Stimulated activated CD8-positive, alpha-beta memory T cell treated with anti-CD3 and anti-CD28 coated beads, Interleukin-7, amount 100 ng/mL, for 48 hours (primary cell): ENCODE measurements at regions not wholly inside any gene's neighbourhood (a gene's known extent, or its start where the extent isn't known, plus 50 kb on each side); places are given as distances from the start of the nearest gene placed in this dataset.
"Not testable (repeated sequence)": the region's sequence is repeated elsewhere in the genome, so short reads cannot be mapped to it uniquely, and the experiment has no call there.

Experiments used
- DNase-seq, 2 donors: peaks; one replicate each; pipeline ENCODE4 v3.0.0-alpha.2; 2020; ENCODE audit warnings: low read depth in 1 of 2; ENCODE audit errors: extremely low read depth in 1 of 2

DNA sequence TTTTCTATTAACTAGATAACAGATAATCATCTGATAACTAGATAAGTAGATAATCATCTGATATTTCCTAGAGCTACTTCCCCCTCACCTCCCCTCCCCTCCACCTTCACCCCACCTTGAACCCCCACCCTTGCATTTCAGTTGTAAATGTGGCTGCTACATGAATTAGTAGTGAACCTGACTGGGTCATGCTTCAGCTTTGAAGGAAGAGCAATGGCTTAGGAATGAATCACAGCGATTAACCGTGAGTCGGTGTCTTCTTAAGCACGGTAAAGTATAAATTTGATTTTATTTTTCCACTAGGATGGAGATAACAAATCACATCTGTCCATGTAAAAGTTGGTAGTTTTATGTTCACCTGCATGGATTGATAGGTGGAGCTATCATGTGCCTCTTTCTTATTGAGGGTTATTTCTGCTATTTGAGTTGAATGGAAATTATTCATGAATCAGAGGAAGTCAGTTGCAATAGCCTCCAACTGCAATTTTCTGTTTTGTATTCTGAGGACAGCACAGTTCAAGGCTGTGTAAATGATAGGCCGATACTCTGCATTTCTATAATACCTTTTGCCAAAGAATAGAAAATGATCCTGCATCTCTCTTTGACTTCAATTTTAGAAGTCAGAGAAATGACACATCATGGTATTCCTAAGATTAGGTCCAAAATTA is 235.0 kb downstream of the PTGER3 start:
- no peak for DNase-seq

DNA sequence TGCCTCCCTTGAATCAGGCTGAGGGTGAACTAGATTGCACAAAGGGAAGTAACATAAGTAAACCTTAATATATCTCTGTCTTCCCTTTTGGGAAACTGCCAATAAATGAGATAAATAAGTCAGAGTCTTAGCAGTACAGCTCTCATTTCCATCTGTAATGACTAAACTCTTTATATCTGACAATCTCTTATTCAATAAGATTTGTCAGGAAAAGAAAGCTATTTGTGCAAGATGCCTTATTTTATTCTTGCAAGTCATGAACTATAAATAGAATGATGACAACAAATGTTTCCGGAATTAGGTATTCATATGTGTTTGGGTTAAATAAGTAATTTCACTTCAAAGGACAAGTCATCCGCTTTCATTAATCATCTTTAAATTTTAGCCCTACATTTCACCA is 229.2 kb downstream of the PTGER3 start:
- no peak for DNase-seq

- no peak for DNase-seq
These were observed 228.4 kb downstream of the PTGER3 start for GRCh38 chr1:70819231-70819630.

GRCh38 chr1:70819785-70820184 is 227.8 kb downstream of the PTGER3 start:
- DNase-seq = no peak

- no peak for DNase-seq
These were observed 227.2 kb downstream of the PTGER3 start for GRCh38 chr1:70820396-70820795.

- DNase-seq = no peak
These were observed 226.6 kb downstream of the PTGER3 start for GRCh38 chr1:70820995-70821394.

DNA sequence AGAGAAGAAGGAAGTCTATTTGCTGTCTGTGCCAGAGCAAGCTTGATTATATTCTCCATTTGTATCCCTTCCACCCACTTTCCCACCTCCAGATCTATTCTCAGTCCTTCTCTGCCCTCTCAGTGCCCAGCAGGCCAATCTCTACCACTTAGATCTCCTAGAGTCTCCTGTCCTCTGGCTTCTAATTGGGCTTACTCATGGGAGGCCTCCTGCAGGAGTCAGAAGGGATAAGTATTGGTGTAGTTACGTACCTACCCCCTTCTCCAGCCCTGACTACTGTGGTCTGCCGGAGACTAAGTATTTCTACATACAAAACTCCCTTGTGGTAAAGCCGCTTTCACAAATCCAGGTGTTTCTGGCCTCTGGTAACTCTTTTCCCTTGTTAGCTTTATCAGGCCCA is 221.2 kb downstream of the PTGER3 start:
- no peak for DNase-seq

DNA sequence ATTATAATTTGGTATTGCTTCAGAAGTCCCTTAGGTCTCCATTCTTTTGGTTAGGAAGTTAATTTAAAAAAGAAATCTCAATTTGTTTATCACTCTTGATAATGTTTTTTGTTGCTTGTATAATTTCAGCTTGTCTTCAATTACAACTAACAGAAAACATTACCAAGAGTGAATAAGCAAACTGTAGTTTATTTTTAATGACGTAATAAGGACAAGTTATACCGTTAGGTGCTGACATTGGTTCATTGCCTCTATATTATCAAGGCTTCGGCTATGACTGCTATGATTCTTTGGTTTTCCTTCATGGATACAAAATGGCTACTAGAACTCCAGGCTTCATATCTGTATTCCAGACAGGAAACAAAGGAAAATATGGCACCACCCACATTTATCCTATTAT is 220.6 kb downstream of the PTGER3 start:
- no peak for DNase-seq

DNA sequence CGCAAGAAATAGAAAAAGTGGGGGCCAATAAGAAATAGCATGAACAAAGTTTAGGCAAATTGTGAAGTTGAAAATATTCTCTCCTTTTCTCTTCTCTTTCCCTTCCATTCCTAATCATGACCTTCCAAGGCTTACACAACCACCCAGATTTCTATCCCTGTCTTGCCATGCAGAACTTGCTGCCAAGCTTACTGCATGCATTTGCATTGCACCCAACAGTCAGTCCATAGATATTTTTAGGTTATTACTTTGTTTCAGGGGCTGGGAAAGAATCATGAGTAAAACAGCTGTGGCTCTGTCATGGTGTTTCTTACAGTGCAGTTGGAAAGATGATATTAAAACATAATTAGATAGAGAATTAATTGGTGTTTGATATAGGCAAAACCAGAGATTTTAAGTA is 219.4 kb downstream of the PTGER3 start:
- no peak for DNase-seq

- not testable (repeated sequence) for DNase-seq
These were observed 213.3 kb downstream of the PTGER3 start for GRCh38 chr1:70834365-70834764.

DNA sequence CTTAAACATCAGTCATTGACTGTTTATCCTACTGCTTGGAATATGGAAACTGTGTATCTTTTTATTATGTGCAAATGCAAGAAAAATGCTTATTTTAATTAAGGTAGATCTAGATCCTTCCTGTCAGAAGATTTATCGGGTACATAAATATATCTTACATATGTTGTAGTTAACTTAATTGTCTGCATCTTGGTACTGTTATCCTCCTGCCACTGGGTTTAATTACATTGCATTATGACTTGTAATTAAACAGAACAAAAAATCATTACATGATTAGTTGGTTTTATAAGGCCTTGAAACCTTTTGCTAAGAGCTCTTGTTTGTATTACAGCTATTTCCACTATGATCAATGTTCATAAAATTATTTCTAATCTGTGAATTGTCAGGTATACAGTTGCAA is 211.2 kb downstream of the PTGER3 start:
- DNase-seq = no peak

DNA sequence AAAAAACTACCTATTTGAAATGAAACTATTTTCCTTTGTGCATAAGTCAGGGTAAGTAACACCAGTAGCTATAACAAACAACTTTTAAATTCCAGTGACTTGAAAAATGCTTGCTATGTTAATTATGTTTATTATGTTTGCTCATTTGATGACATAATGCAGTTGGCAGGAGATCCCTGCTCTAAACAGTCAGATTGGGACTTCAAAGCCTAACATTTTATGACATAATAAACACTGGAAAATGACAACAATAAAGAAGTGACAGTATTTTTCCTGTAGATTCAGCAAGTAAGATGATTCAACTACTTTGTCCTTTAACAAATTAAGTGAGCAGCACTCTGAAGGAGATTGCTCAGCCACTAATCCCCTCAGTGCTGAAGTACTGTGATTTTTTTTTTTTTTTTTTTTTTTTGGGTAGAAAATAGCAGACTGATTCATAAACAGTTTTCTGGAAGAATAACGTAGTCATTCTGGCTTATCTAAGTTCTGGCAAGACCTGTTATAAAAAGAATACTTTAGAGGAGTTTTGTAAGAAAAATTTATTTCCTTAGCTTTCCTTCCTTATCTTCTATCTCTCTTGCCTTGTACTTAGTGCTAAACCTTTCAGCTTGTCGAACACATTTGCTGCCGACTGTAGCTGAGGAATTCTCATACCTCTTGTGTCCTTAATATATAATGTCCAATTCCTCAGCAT is 207.2 kb downstream of the PTGER3 start:
- DNase-seq = no peak

DNA sequence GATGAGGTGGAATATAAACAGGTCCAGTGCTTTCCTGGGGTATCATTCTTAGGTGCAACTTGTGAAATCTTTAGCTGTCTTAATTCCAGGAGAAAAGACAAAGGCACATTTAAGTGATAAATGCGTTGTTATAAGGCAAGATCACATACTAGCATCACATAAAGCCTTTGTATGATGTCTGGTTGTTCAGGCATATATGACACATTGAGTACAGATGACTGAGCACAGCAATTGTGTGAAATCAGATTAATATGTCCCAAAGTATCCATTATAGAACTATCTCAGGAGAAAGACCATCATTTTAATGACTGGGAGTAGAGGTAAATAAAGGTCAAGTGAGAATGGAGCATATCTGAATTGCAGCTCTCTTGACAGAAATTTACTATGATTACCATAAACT is 205.1 kb downstream of the PTGER3 start:
- no peak for DNase-seq

GRCh38 chr1:70843452-70843851 is 204.2 kb downstream of the PTGER3 start:
- no peak for DNase-seq

- no peak for DNase-seq
These were observed 200.6 kb downstream of the PTGER3 start for GRCh38 chr1:70847013-70847412.

GRCh38 chr1:70855203-70855602 is 192.4 kb downstream of the PTGER3 start:
- no peak for DNase-seq

- no peak for DNase-seq
These were observed 191.4 kb downstream of the PTGER3 start for GRCh38 chr1:70856201-70856600.

- no peak for DNase-seq
These were observed 184.4 kb downstream of the PTGER3 start for GRCh38 chr1:70863239-70863638.

DNA sequence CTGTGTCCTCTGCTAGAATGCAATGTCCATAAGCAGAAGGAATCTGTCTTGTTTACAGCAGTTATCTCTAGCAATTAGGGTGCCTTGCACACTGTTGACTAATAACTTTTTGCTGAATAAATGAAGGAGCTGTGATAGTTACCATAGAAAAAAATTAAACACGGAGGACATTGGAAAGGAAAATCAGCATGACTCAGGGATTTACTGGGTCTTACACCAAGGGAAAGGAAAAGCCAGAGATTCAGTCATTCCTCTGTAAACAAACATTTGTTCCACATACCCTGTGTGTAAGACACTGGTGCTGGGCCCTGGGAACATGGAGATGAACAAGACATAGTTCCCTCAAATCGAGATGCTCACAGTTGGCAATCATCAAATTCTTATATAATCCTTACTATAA is 183.3 kb downstream of the PTGER3 start:
- no peak for DNase-seq

DNA sequence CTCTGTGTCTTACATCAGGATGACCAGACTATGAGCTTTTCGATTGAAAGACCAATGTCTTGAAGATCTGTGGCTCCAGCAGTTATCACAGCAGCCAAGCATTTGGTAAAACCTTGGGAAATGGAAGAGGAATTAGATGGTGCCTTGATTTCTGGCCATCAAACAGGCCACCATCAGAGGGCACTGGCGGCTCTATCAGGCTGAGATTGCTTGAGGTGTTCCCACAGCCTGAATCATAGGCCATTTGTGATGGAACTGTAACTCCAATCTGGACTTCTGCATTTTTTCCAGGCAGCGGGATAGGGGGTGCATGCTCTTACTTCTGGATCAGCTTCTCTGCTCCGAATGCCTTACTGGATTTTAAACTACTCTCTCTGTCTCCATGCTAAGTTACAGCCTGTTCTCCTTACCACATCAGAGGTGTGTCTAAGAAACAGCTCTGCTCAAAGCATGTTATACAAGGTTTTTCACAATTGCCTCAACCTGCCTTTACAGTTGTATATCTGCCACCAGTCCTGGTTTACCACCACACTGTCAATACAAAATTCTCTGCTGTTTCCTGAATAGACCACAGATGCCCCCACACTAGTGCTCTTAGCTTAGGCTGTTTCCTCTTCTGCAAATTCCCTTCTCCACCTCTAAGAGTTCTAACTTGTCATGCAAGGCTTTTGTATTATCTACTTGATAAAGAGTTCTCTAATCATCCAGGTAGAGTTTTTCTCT is 180.9 kb downstream of the PTGER3 start:
- DNase-seq = no peak

GRCh38 chr1:70871790-70872189 is 175.8 kb downstream of the PTGER3 start:
- DNase-seq = no peak

GRCh38 chr1:70874063-70874462 is 173.6 kb downstream of the PTGER3 start:
- no peak for DNase-seq
